HTR-8/SVneo (cell line): ENCODE measurements at regions not wholly inside any gene's neighbourhood (a gene's known extent, or its start where the extent isn't known, plus 50 kb on each side); places are given as distances from the start of the nearest gene placed in this dataset.
"Not testable (repeated sequence)": the region's sequence is repeated elsewhere in the genome, so short reads cannot be mapped to it uniquely, and the experiment has no call there.

ENCODE experiments used
- DNase-seq: peaks from one replicate; pipeline ENCODE4 v3.0.0; 2011; ENCODE audit warnings: low spot score, mixed read lengths; ENCODE audit not compliant: insufficient read length
- FAIRE-seq: peaks from 2 replicates; lab custom pipeline; 2011; peaks lifted over from hg19 to GRCh38; lab: Jason Lieb, UNC

- DNase-seq: no peak
These were observed 454.5 kb downstream of the CDH11 start for GRCh38 chr16:64667334-64667877.

DNA sequence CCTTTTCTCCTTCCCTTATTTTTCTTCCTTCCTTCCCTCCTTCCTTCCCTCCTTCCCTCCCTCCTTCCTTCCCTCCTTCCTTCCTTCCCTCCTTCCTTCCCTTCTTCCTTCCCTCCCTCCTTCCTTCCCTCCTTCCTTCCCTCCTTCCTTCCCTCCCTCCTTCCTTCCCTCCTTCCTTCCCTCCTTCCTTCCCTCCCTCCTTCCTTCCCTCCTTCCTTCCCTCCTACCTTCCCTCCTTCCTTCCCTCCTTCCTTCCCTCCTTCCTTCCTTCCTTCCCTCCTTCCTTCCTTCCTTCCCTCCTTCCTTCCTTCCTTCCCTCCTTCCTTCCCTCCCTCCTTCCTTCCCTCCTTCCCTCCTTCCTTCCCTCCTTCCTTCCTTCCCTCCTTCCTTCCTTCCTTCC is 459.6 kb downstream of the CDH11 start:
- not testable (repeated sequence) for DNase-seq, FAIRE-seq

More at GRCh38 chr16:64667334-64667877, 454.5 kb downstream of the CDH11 start:
- FAIRE-seq: no peak

GRCh38 chr16:64659866-64660265 is 462.0 kb downstream of the CDH11 start:
- no peak for FAIRE-seq

DNA sequence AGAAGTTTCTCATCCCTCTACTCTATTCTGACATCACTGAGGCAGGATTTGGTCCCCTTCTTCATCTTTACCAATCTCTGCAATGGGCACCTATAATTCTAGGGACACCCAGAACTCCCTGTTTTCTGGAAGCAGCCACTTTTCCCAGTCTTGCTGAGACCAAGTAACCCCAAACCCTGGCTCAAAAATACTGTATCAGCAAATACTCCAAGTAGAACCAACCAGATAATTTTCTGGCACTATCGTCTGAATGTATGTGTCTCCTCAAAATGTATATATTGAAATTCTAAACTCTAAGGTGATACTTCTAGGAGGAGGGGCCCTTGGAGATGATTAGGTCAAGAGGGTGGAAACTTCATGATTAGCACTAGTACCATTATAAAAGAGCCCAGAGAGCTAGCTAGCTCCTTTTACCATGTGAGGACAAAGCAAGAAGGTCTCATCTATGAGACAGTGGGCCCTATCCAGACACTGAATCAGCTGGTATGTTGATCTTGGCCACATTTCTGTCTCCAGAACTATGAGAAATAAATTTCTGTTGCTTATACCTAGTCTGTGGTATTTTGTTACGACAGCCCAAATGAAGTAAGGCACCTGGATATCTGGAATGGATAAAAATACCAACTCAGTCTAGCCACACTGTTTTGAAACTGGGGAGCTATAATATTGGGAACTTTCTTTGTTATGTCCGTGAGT is 464.4 kb downstream of the CDH11 start:
- DNase-seq (no peak), FAIRE-seq (no peak)

More at GRCh38 chr16:64659866-64660265, 462.0 kb downstream of the CDH11 start:
- DNase-seq: no peak

DNA sequence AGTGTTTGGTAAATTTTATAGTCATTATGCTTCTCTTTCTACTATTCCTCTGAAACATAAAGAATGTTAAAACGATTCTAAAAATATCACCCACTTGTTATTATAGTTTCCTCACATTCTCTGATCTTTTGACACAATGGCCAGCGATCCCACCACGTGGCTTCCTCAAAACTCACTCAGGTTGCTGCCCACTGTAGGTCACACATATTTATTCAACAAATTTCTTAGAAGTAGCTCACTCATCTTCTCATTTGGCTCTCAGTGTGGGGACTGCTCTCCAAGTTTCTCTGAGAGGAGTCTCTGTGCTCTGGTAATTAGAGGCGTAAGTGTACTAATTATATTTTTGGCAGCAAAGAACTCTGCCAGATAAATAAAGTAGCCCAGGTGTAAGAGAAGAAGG is 465.4 kb downstream of the CDH11 start:
- FAIRE-seq (no peak), DNase-seq (no peak)

DNA sequence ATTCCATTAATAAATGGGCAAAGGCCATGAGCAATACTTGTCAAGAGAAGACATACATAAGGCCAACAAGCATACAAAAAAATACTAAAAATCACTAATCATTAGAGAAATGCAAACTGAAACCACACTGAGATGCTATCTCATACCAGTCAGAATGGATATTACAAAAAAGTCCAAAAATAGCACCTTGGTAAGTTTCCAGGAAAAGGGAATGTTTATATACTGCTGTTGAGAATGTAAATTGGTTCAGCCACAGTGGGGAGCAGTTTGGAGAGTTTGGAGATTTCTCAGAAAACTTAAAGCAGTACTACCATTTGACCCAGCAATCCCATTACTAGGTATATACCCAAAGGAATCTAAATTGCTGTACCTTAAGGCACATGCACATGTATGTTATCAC is 467.7 kb downstream of the CDH11 start:
- DNase-seq: no peak
- no peak for FAIRE-seq

GRCh38 chr16:64648282-64648681 is 473.6 kb downstream of the CDH11 start:
- FAIRE-seq: no peak
- DNase-seq: no peak

DNA sequence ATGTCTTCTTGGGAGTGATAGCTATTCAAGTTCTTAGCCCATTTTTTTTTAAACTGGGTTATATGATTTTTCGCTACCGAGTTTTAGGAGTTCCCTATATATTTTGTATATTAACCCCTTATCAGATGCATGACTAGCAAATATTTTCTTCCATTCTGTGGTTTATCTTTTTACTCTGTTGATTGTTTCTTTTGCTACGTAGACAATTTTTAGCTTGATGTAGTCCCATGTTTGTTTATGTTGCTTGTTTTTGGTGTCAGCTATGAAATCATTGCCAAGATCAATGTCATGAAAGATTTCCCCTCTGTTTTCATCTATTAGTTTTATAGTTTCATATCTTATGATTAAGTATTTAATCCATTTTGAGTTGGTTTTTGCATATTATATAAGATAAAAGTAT is 480.5 kb downstream of the CDH11 start:
- FAIRE-seq (no peak), DNase-seq (no peak)

DNA sequence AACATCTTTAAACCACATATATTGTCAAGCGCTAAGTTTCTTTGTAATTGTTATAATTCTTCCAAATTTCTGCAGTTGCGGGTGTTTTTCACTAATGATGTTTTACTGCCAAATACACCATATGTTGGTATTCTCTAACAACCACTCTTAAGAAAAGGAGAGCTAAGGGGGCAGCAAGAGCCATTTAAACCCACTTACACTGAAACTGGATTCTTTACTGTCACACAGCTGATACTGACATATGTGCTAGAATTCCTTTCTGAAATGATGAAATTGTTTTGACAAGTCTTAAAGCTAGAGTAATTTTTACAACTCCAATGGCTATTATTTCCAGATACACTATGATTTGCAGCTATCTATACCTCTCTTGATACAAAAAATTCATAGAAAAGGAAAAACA is 483.1 kb downstream of the CDH11 start:
- DNase-seq (no peak), FAIRE-seq (no peak)

DNA sequence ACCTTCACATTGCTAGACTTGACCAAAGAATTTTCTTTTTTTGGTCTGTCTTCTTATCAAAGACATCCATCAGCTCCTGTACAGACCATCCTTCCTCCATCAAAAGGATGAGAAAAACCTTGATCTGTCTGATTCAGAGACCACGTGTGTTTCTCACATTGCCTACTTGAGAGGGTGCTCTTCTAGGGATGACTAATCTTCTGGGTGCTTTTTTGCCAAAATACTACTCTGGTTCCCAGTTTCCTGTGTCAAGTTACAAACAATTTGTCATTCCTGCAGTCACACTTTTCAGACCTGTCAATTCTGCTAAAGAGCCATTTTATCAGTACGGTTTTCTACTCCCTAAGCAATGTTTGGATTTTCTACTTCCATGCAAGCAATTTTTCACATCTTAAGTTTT is 492.2 kb downstream of the CDH11 start:
- FAIRE-seq (no peak), DNase-seq (no peak)

- no peak for FAIRE-seq
- no peak for DNase-seq
These were observed 494.1 kb downstream of the CDH11 start for GRCh38 chr16:64627781-64628180.

DNA sequence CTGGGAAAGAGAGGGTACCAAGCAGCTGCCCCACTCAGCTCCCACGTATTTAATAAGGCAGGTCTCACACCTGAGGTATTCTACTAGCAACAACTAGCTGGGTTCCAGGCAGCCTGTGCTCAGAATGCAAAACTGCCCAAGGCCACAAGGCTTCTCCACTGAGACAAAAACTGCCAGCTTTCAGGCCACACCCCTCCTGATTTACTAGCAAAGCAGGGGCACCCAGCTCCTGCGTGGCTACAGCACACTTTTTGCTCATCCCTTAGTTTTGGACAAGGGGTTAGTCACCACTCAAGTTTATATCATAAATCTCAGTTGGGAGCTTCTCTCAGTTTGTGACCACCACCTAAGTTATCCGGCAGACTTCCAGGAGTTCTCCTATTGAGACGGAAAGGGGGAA is 494.6 kb downstream of the CDH11 start:
- FAIRE-seq (no peak), DNase-seq (no peak)

GRCh38 chr16:64626776-64627175 is 495.1 kb downstream of the CDH11 start:
- FAIRE-seq (no peak), DNase-seq (no peak)

DNA sequence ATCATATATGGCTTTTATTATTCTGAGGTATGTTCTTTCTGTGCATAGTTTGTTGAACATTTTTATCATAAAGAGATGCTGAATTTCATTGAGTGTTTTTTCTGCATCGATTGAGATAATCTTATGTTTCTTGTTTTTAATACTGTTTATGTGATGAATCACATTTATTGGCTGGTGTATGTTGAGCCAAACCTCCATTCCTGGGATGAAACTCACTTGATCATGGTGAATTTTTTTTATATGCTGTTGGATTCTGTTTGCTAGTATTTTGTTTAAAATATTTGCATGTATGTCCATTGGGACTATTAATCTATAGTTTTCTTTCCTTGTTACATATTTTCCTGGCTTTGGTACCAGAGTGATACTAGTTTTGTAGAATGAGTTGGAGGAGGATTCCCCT is 500.2 kb downstream of the CDH11 start:
- DNase-seq: no peak
- FAIRE-seq: no peak

DNA sequence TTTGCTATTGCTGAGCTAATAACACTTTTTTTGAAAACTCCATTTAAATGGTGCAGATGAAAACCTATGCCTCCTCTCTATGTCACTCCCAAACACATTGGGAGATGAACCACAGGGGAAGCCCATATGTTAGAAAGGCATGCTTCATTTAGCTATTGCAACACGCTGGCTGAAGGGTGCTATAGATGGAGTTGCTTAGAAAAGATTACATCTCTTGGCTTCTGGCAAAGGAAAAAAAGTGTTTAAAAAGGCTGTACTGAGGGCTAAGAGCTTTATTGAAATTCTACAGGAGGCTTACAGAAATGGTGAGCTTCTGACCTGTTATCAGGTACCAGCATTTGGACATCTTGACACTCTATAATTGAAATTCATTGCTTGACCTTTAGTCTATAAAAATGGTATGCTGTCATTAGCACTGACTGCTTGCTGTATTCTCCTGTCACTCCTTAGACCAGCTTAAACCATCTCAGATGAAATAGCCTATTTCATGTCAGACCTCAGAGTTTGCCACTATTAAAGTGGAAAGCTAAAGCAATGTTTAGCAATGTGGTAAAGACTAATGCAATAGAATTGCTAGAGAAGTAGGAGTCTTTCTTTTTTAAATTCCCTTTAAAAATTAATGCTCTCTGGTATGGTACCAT is 503.9 kb downstream of the CDH11 start:
- no peak for DNase-seq
- FAIRE-seq: no peak

DNA sequence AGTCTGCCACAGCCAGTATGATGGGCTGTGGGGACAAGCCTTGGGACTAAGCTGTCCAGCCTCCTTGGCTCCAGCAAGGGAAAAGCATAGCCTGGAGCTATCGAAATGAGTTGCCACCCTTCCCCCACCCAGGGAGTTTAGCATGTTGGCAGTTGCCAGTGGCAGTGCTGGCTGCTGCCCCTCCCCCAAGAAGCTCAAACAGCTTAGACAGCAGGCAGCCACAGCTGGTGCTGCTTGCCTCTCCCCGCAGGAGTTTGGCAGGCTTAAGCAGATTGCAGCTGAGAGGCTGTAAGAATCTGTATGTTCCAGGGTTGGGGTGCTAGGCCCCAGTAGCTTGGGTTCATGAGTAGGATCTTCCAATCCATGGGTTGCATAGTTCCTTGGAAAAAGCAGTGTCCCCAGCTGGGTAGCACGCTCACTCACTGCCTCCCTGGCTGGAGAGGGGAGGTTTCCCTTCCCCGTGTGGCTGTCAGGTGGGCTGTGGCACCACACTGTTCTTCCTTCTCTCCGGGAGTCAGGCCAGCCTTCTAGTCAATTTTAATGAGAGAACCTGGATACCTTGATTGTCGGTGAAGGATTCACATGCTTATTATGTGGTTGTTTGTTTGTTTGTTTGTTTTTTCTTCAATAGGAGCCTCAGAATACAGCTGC is 506.1 kb downstream of the CDH11 start:
- FAIRE-seq (no peak), DNase-seq (no peak)

DNA sequence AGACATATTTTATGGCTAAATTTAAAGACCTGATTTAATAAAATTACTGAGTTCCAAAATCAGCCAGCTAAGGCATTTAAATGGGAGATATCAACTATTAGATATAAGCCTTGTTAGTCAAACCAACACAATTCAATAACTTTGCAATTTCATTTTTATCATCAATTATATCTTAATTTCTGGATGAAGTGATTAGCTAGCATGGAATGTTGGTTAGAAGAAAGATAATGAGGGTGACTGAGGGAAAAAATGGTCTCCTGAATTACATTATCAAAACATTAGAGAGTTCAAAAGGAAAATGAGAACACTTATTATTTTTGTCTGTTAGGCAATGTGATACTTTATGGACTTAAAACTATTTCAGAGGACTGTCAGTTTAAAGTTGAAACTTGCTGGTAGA is 525.7 kb downstream of the CDH11 start:
- no peak for DNase-seq
- no peak for FAIRE-seq

DNA sequence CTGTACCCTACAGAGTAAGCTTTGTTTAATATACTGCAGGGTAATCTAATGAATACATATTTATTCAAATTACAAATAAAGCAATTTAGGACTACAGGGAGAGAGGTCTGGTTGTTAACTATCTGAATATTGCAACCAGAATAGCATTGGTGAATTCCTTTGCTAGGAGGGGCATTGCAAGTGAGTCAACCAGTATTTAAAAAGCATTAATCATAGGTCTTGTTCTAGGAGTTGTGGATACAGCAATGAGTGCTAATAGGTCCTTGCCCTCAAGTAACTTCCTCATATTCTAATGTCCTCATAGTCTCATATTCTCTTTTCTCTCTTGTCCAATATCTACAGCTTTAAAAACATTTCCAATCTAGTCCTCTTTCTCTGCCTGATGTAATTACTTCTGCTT is 531.4 kb downstream of the CDH11 start:
- FAIRE-seq (no peak), DNase-seq (no peak)

GRCh38 chr16:64589836-64590235 is 532.0 kb downstream of the CDH11 start:
- FAIRE-seq: no peak
- DNase-seq: no peak

DNA sequence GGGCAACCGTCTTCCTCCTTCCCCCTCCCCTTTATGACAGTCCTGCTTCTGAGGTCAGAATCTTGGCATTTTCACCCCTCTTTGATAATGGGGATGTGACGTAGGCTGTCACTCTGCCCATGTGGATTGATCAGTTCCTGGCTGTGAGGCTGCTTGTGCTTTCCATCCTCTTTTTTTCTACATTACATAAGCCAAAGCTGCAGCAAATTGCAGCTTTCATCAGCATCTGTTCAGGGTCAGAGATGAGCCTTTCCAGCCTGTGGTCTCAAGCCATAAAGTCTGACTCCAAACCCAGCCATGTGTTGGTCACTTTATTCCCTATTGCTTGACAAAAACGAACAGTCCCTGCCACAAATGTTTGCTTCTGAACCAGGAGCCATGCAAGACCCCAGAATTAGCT is 535.1 kb downstream of the CDH11 start:
- FAIRE-seq: no peak
- DNase-seq: no peak

GRCh38 chr16:64585367-64585766 is 536.5 kb downstream of the CDH11 start:
- no peak for FAIRE-seq
- no peak for DNase-seq
